ENCODE measurements at regions not wholly inside any gene's neighbourhood (a gene's known extent, or its start where the extent isn't known, plus 50 kb on each side); places are given as distances from the start of the nearest gene placed in this dataset.

DNA sequence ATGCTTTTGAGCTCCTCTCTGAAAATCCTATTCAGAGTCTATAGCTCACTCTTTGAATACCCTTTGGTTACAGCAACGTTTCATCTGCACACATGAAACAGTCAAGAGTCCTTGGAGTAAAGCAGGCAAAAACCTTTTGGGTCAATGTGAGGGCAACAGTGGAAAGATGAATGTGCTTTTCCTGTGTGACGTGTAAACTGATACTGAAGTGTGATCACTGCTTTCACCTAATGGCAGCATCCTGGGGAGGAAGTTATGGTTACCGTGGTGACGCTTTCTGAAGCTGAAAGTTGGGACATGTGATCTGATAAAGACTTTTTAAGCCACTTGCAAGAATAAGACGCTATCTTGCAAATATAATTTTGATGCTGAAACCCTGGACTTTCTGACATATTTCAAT is 160.0 kb downstream of the SEC16B start:
- no peaks in the 10 kb centered on the region for H3K9me3 ChIP-seq (ENCODE audit: control insufficient read depth in 4 of 4, low read length in 3 of 4)
- H3K4me1 ChIP-seq (ENCODE audit: control insufficient read depth in 4 of 4, insufficient read depth in 4 of 4, low read length in 3 of 4), result no peaks in the 10 kb centered on the region
- no peaks in the 10 kb centered on the region for H3K36me3 ChIP-seq (ENCODE audit: control insufficient read depth in 4 of 4, insufficient read depth in 3 of 4, low read depth in 1 of 4, low read length in 3 of 4)
- TF ChIP-seq RXRA (IDR thresholded peaks at IDR 0.05) (no peak), HNF4A (conservative IDR thresholded peaks at IDR 0.05) (no peak), JUND (IDR thresholded peaks at IDR 0.05) (no peak), FOXA2 (IDR thresholded peaks at IDR 0.05) (no peak), YY1 (IDR thresholded peaks at IDR 0.05) (no peak), ZBTB33 (IDR thresholded peaks at IDR 0.05) (no peak)
- peaks cover 0 to 4% (median 0%) of the 10 kb centered on the region in 4 donors for H3K27me3 ChIP-seq (ENCODE audit: control insufficient read depth in 4 of 4, insufficient read depth in 4 of 4, low read length in 3 of 4)
- DNase-seq (ENCODE audit: low spot score), result no peak
- 60% methylated on average over 5 of the region's 5 CpGs for WGBS
- H3K27ac ChIP-seq (ENCODE audit: low read depth in 1 of 2, low read length in 2 of 2), result no peak overlapping the region
- no peak overlapping the region for H3K9ac ChIP-seq (ENCODE audit: low read depth in 1 of 2, low read length in 2 of 2)
- no peak overlapping the region for H3K4me3 ChIP-seq (ENCODE audit: low read depth in 1 of 3, low read length in 3 of 3)

GRCh38 chr1:177802304-177802703 is 167.6 kb downstream of the SEC16B start:
- TF ChIP-seq HNF4A (conservative IDR thresholded peaks at IDR 0.05) (no peak), ZBTB33 (IDR thresholded peaks at IDR 0.05) (no peak), GABPA (IDR thresholded peaks at IDR 0.05 in 1 of 2, conservative IDR thresholded peaks at IDR 0.05 in 1 of 2) (no peak), HNF4G (IDR thresholded peaks at IDR 0.05) (no peak), MAX (IDR thresholded peaks at IDR 0.05) (no peak), YY1 (IDR thresholded peaks at IDR 0.05) (no peak), RAD21 (IDR thresholded peaks at IDR 0.05) (no peak), RXRA (IDR thresholded peaks at IDR 0.05) (no peak), EGR1 (IDR thresholded peaks at IDR 0.05; ENCODE audit: low read depth in 2 of 2) (no peak), SP1 (IDR thresholded peaks at IDR 0.05) (no peak), TAF1 (conservative IDR thresholded peaks at IDR 0.05) (no peak), FOXA2 (IDR thresholded peaks at IDR 0.05) (no peak), NR2F2 (IDR thresholded peaks at IDR 0.05) (no peak), FOXA1 (IDR thresholded peaks at IDR 0.05) (no peak), JUND (IDR thresholded peaks at IDR 0.05) (no peak)
- TF ChIP-seq, protein P1, sequence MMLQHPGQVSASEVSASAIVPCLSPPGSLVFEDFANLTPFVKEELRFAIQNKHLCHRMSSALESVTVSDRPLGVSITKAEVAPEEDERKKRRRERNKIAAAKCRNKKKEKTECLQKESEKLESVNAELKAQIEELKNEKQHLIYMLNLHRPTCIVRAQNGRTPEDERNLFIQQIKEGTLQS (IDR thresholded peaks at IDR 0.05), result no peak
- TF ChIP-seq, protein P2, sequence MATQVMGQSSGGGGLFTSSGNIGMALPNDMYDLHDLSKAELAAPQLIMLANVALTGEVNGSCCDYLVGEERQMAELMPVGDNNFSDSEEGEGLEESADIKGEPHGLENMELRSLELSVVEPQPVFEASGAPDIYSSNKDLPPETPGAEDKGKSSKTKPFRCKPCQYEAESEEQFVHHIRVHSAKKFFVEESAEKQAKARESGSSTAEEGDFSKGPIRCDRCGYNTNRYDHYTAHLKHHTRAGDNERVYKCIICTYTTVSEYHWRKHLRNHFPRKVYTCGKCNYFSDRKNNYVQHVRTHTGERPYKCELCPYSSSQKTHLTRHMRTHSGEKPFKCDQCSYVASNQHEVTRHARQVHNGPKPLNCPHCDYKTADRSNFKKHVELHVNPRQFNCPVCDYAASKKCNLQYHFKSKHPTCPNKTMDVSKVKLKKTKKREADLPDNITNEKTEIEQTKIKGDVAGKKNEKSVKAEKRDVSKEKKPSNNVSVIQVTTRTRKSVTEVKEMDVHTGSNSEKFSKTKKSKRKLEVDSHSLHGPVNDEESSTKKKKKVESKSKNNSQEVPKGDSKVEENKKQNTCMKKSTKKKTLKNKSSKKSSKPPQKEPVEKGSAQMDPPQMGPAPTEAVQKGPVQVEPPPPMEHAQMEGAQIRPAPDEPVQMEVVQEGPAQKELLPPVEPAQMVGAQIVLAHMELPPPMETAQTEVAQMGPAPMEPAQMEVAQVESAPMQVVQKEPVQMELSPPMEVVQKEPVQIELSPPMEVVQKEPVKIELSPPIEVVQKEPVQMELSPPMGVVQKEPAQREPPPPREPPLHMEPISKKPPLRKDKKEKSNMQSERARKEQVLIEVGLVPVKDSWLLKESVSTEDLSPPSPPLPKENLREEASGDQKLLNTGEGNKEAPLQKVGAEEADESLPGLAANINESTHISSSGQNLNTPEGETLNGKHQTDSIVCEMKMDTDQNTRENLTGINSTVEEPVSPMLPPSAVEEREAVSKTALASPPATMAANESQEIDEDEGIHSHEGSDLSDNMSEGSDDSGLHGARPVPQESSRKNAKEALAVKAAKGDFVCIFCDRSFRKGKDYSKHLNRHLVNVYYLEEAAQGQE (IDR thresholded peaks at IDR 0.05), result no peak
- TF ChIP-seq, protein P3, sequence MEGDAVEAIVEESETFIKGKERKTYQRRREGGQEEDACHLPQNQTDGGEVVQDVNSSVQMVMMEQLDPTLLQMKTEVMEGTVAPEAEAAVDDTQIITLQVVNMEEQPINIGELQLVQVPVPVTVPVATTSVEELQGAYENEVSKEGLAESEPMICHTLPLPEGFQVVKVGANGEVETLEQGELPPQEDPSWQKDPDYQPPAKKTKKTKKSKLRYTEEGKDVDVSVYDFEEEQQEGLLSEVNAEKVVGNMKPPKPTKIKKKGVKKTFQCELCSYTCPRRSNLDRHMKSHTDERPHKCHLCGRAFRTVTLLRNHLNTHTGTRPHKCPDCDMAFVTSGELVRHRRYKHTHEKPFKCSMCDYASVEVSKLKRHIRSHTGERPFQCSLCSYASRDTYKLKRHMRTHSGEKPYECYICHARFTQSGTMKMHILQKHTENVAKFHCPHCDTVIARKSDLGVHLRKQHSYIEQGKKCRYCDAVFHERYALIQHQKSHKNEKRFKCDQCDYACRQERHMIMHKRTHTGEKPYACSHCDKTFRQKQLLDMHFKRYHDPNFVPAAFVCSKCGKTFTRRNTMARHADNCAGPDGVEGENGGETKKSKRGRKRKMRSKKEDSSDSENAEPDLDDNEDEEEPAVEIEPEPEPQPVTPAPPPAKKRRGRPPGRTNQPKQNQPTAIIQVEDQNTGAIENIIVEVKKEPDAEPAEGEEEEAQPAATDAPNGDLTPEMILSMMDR (IDR thresholded peaks at IDR 0.05; ENCODE audit: low read depth, low read length, missing input control), result no peak
- no peak for DNase-seq (ENCODE audit: low spot score)
- H3K4me1 ChIP-seq (ENCODE audit: control insufficient read depth in 4 of 4, insufficient read depth in 4 of 4, low read length in 3 of 4), result no peaks in the 10 kb centered on the region
- no peaks in the 10 kb centered on the region for H3K27me3 ChIP-seq (ENCODE audit: control insufficient read depth in 4 of 4, insufficient read depth in 4 of 4, low read length in 3 of 4)
- no peak overlapping the region for H3K9ac ChIP-seq (ENCODE audit: low read depth in 1 of 2, low read length in 2 of 2)
- no peak overlapping the region for H3K4me3 ChIP-seq (ENCODE audit: low read depth in 1 of 3, low read length in 3 of 3)
- peaks cover 0 to 3% (median 0%) of the 10 kb centered on the region in 4 donors for H3K9me3 ChIP-seq (ENCODE audit: control insufficient read depth in 4 of 4, low read length in 3 of 4)
- no peaks in the 10 kb centered on the region for H3K36me3 ChIP-seq (ENCODE audit: control insufficient read depth in 4 of 4, insufficient read depth in 3 of 4, low read depth in 1 of 4, low read length in 3 of 4)
- no peak overlapping the region for H3K27ac ChIP-seq (ENCODE audit: low read depth in 1 of 2, low read length in 2 of 2)
- 72% methylated on average over 2 of the region's 2 CpGs for WGBS
